Gastroesophageal sphincter (tissue), 3 donors: ENCODE measurements at regions not wholly inside any gene's neighbourhood (a gene's known extent, or its start where the extent isn't known, plus 50 kb on each side); places are given as distances from the start of the nearest gene placed in this dataset.
"Not testable (repeated sequence)": the region's sequence is repeated elsewhere in the genome, so short reads cannot be mapped to it uniquely, and the experiment has no call there.

ENCODE experiments used
- EP300 ChIP-seq: sonication (generic); formaldehyde crosslinking; IDR thresholded peaks from one replicate; pipeline ENCODE4 v1.6.1; 2017; ENCODE audit warnings: antibody characterized with exemption, mild to moderate bottlenecking
- POLR2A ChIP-seq, 2 donors: fragments of 450-650 bp; IDR thresholded peaks; one replicate each; pipeline ENCODE4 v1.6.1; 2017; ENCODE audit warnings: antibody characterized with exemption in 2 of 2, mild to moderate bottlenecking in 2 of 2, moderate library complexity in 1 of 2
- POLR2AphosphoS5 ChIP-seq: sonication (generic); formaldehyde crosslinking; IDR thresholded peaks from one replicate; pipeline ENCODE4 v1.6.1; 2017; ENCODE audit warnings: antibody characterized with exemption
- TF ChIP-seq, protein P1 (sequence below), 4 experiments: fragments of 200-600 bp in 2 of 4; fragments of 450-650 bp in 2 of 4; sonication (generic) in 1 of 4; IDR thresholded peaks; one replicate each; pipeline ENCODE4 v1.5.1; 2017 to 2019; ENCODE audit warnings: antibody characterized with exemption in 4 of 4, mild to moderate bottlenecking in 2 of 4, moderate library complexity in 2 of 4

DNA sequence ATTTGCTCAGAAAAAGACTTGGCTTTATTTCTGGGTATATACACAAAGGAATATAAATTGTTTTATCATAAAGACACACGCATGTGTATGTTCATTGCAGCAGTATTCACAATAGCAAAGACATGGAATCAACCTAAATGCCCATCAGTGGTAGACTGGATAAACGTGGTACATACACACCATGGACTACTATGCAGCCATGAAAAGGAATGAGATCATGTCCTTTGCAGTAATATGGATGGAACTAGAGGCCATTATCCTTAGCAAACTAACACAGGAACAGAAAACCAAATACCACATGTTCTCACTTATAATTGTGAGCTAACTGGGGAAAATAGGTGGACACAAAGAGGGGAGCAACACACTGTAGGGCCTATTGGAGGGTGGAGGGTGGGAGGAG is 182.0 kb upstream of the POGK start:
- TF ChIP-seq, protein P1, sequence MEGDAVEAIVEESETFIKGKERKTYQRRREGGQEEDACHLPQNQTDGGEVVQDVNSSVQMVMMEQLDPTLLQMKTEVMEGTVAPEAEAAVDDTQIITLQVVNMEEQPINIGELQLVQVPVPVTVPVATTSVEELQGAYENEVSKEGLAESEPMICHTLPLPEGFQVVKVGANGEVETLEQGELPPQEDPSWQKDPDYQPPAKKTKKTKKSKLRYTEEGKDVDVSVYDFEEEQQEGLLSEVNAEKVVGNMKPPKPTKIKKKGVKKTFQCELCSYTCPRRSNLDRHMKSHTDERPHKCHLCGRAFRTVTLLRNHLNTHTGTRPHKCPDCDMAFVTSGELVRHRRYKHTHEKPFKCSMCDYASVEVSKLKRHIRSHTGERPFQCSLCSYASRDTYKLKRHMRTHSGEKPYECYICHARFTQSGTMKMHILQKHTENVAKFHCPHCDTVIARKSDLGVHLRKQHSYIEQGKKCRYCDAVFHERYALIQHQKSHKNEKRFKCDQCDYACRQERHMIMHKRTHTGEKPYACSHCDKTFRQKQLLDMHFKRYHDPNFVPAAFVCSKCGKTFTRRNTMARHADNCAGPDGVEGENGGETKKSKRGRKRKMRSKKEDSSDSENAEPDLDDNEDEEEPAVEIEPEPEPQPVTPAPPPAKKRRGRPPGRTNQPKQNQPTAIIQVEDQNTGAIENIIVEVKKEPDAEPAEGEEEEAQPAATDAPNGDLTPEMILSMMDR (IDR thresholded peaks at IDR 0.05): not testable (repeated sequence)
- not testable (repeated sequence) for TF ChIP-seq POLR2AphosphoS5; EP300; POLR2A (IDR thresholded peaks at IDR 0.05)
